ENCODE measurements at regions not wholly inside any gene's neighbourhood (a gene's known extent, or its start where the extent isn't known, plus 50 kb on each side); places are given as distances from the start of the nearest gene placed in this dataset.

GRCh38 chr2:13020469-13020868, 303.7 kb downstream of the TRIB2 start:
- TF ChIP-seq CTCF (IDR thresholded peaks at IDR 0.05): no peak
- TF ChIP-seq SIN3A (IDR thresholded peaks at IDR 0.05; ENCODE audit: borderline replicate concordance, insufficient read depth, low read depth, low read length): no peak

All from Panc1 (cell line).